ENCODE measurements at regions not wholly inside any gene's neighbourhood (a gene's known extent, or its start where the extent isn't known, plus 50 kb on each side); places are given as distances from the start of the nearest gene placed in this dataset.

- DNase-seq (ENCODE audit: extremely low read depth, low read depth), result no peak
- TF ChIP-seq CTCF (IDR thresholded peaks at IDR 0.05; ENCODE audit: low read depth, low read length, missing control alignments), result no peak
- no peak overlapping the region for H3K4me3 ChIP-seq (replicated peaks; ENCODE audit: low read depth, low read length)
These were observed 154.2 kb upstream of the HMHB1 start for GRCh38 chr5:143657647-143658285.

- TF ChIP-seq CTCF (IDR thresholded peaks at IDR 0.05; ENCODE audit: low read depth, low read length, missing control alignments), result no peak
- no peak for DNase-seq (ENCODE audit: extremely low read depth, low read depth)
These were observed 158.1 kb upstream of the HMHB1 start for GRCh38 chr5:143653766-143654282.

GRCh38 chr5:143653256-143653655, 158.7 kb upstream of the HMHB1 start:
- TF ChIP-seq CTCF (IDR thresholded peaks at IDR 0.05; ENCODE audit: low read depth, low read length, missing control alignments), result no peak
- H3K4me3 ChIP-seq (replicated peaks; ENCODE audit: low read depth, low read length), result no peak overlapping the region
- DNase-seq (ENCODE audit: extremely low read depth, low read depth), result no peak

More at GRCh38 chr5:143653766-143654282, 158.1 kb upstream of the HMHB1 start:
- no peak overlapping the region for H3K4me3 ChIP-seq (replicated peaks; ENCODE audit: low read depth, low read length)

- DNase-seq (ENCODE audit: extremely low read depth, low read depth), result no peak
- no peak for TF ChIP-seq CTCF (IDR thresholded peaks at IDR 0.05; ENCODE audit: low read depth, low read length, missing control alignments)
- H3K4me3 ChIP-seq (replicated peaks; ENCODE audit: low read depth, low read length), result no peak overlapping the region
These were observed 159.8 kb upstream of the HMHB1 start for GRCh38 chr5:143652108-143652700.

DNA sequence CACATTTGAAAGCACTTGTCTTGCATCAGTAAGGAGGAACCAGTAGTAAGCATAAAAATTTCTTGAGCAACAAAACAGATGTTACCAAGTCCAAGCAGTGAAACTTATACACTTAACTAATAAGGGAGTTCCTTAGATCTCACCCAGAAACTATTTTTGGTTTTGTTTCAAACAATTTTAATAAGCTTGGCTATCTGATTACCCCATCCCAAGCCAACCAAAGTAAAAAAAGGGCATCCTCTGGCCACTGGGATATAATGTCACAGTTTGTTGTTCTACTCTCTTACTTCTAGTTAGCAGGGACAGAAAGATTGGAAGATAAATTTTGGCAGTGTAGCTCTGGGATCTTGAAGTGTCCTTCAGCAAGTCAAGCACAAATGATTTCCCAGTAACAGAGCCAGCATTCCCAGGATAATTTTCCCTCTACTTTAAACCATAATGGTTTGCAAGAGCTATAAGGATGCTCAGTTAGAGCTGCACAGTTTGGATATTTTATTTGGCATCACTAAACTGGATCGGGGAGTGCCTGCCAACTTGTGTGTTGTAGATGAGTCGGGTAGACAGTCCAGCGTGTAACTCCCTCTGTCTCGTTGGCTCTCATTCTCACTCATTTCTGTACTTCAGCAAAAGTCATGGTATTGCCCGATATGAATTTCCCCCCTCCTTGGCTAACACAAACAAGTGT, 161.9 kb upstream of the HMHB1 start:
- H3K4me3 ChIP-seq (replicated peaks; ENCODE audit: low read depth, low read length), result no peak overlapping the region
- TF ChIP-seq CTCF (IDR thresholded peaks at IDR 0.05; ENCODE audit: low read depth, low read length, missing control alignments), result no peak
- DNase-seq (ENCODE audit: extremely low read depth, low read depth), result no peak

GRCh38 chr5:143648696-143649095, 163.3 kb upstream of the HMHB1 start:
- H3K4me3 ChIP-seq (replicated peaks; ENCODE audit: low read depth, low read length), result no peak overlapping the region
- DNase-seq (ENCODE audit: extremely low read depth, low read depth), result no peak
- peak; percentile 20 for TF ChIP-seq CTCF (IDR thresholded peaks at IDR 0.05; ENCODE audit: low read depth, low read length, missing control alignments)
